Hepatocyte (in vitro differentiated cells): ENCODE measurements at regions not wholly inside any gene's neighbourhood (a gene's known extent, or its start where the extent isn't known, plus 50 kb on each side); places are given as distances from the start of the nearest gene placed in this dataset.

Experiments
- DNase-seq: peaks from one replicate; pipeline ENCODE4 v3.0.0-alpha.2; 2016; ENCODE audit warnings: low spot score
- H2AFZ ChIP-seq: fragments of 200-600 bp; sonication (generic); 2 replicates; pipeline ENCODE4 v1.6.0; 2016; ENCODE audit warnings: antibody characterized with exemption, mild to moderate bottlenecking
- H3K27ac ChIP-seq: fragments of 200-600 bp; sonication (generic); 2 replicates; pipeline ENCODE4 v1.5.1; 2016; ENCODE audit warnings: mild to moderate bottlenecking
- H3K27me3 ChIP-seq: fragments of 200-600 bp; sonication (generic); 2 replicates; pipeline ENCODE4 v1.6.1; 2016
- H3K36me3 ChIP-seq: fragments of 200-600 bp; sonication (generic); replicated peaks from 2 replicates; pipeline ENCODE4 v1.5.1; 2016; ENCODE audit warnings: low read depth; ENCODE audit not compliant: insufficient read depth
- H3K4me1 ChIP-seq: fragments of 200-600 bp; sonication (generic); 2 replicates; pipeline ENCODE4 v1.5.1; 2016; ENCODE audit warnings: mild to moderate bottlenecking, moderate library complexity; ENCODE audit not compliant: insufficient read depth
- H3K4me2 ChIP-seq: fragments of 200-600 bp; sonication (generic); 2 replicates; pipeline ENCODE4 v1.6.0; 2016
- H3K4me3 ChIP-seq: fragments of 200-600 bp; sonication (generic); 2 replicates; pipeline ENCODE4 v1.5.1; 2016; ENCODE audit warnings: mild to moderate bottlenecking
- H3K79me2 ChIP-seq: fragments of 200-600 bp; sonication (generic); 2 replicates; pipeline ENCODE4 v1.6.0; 2017; ENCODE audit warnings: mild to moderate bottlenecking
- H3K9me2 ChIP-seq: fragments of 200-600 bp; sonication (generic); replicated peaks from 2 replicates; pipeline ENCODE4 v1.6.0; 2017; ENCODE audit warnings: mild to moderate bottlenecking; ENCODE audit not compliant: insufficient read depth
- H3K9me3 ChIP-seq: fragments of 200-600 bp; sonication (generic); 2 replicates; pipeline ENCODE4 v1.5.1; 2016; ENCODE audit warnings: low read depth, mild to moderate bottlenecking
- H4K20me1 ChIP-seq: fragments of 200-600 bp; sonication (generic); 2 replicates; pipeline ENCODE4 v1.6.0; 2016; ENCODE audit warnings: mild to moderate bottlenecking; ENCODE audit not compliant: insufficient read depth, poor library complexity, severe bottlenecking
- EZH2 ChIP-seq: fragments of 200-600 bp; sonication (generic); IDR thresholded peaks from 2 replicates; pipeline ENCODE4 v1.6.1; 2016; ENCODE audit warnings: antibody characterized with exemption, mild to moderate bottlenecking, borderline replicate concordance
- EZH2phosphoT487 ChIP-seq: fragments of 200-600 bp; sonication (generic); IDR thresholded peaks from one replicate; pipeline ENCODE4 v1.6.1; 2018; ENCODE audit warnings: antibody characterized with exemption, mild to moderate bottlenecking, low read depth, moderate library complexity; ENCODE audit not compliant: unreplicated experiment, severe bottlenecking
- WGBS: methylation state at CpG from one replicate; pipeline ENCODE4 v1.1.6; 2016; ENCODE audit warnings: low lambda C conversion rate; ENCODE audit errors: missing lambda C conversion rate; 5-methylcytosine and 5-hydroxymethylcytosine counted together
- TF ChIP-seq, protein P1 (sequence below): fragments of 200-600 bp; sonication (generic); IDR thresholded peaks from 2 replicates; pipeline ENCODE4 v1.5.1; 2016; ENCODE audit warnings: antibody characterized with exemption, mild to moderate bottlenecking; ENCODE audit not compliant: poor library complexity

DNA sequence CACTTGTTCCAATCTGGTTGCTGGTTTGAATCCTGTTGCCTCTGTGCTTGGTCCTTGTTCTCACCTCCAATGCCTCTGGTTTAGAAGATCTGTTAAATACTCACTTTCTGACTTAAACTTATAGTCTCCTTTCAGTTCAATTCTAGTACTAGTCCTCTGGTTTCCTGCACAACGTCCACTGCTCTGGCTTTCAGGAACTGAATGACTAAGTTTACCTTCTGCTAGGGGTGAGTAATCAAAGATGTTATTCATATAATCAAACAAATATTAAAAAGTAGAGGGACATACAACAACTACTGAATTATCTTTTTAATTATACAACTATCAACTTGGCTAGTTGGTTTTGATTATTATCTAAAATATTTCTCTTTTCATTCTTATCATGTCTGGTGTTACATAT is 496.4 kb upstream of the TOM1L1 start:
- Histone ChIP-seq H3K4me1 (no peaks in the 10 kb centered on the region), H3K79me2 (no peaks in the 10 kb centered on the region), H3K9me2 (no peaks in the 10 kb centered on the region), H3K27ac (no peak overlapping the region), H3K36me3 (no peaks in the 10 kb centered on the region), H3K4me3 (no peak overlapping the region), H2AFZ (no peak overlapping the region), H3K9me3 (no peaks in the 10 kb centered on the region), H3K4me2 (no peak overlapping the region), H4K20me1 (no peaks in the 10 kb centered on the region), H3K27me3 (no peaks in the 10 kb centered on the region)
- no peak for DNase-seq
- 71% methylated on average over 1 of the region's 1 CpG for WGBS
- TF ChIP-seq EZH2phosphoT487 (no peak), EZH2 (no peak)
- TF ChIP-seq, protein P1, sequence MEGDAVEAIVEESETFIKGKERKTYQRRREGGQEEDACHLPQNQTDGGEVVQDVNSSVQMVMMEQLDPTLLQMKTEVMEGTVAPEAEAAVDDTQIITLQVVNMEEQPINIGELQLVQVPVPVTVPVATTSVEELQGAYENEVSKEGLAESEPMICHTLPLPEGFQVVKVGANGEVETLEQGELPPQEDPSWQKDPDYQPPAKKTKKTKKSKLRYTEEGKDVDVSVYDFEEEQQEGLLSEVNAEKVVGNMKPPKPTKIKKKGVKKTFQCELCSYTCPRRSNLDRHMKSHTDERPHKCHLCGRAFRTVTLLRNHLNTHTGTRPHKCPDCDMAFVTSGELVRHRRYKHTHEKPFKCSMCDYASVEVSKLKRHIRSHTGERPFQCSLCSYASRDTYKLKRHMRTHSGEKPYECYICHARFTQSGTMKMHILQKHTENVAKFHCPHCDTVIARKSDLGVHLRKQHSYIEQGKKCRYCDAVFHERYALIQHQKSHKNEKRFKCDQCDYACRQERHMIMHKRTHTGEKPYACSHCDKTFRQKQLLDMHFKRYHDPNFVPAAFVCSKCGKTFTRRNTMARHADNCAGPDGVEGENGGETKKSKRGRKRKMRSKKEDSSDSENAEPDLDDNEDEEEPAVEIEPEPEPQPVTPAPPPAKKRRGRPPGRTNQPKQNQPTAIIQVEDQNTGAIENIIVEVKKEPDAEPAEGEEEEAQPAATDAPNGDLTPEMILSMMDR, result no peak

DNA sequence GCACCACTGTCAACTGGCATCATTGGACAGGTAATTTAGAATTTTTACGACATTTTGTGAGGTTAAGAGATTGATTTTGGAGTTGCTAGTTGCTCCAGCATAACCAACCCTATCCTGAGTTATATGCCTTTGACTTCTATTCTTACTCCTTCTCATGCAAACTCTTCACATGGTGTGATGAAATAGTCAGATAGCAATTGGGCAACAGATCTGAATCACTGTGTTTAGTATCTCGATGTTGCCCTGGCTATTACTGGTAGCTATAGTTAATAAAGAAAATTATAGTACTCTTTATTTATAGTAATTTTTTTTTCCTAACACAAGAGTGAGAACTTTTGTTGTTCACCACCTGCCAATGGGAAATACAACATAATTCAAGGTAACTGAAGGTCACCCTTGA is 494.8 kb upstream of the TOM1L1 start:
- no peaks in the 10 kb centered on the region for H3K79me2 ChIP-seq
- H3K36me3 ChIP-seq, result no peaks in the 10 kb centered on the region
- H3K4me3 ChIP-seq, result no peak overlapping the region
- H3K4me2 ChIP-seq, result no peak overlapping the region
- no peak for DNase-seq
- no peaks in the 10 kb centered on the region for H3K9me2 ChIP-seq
- no peaks in the 10 kb centered on the region for H3K9me3 ChIP-seq
- H3K4me1 ChIP-seq, result no peaks in the 10 kb centered on the region
- H3K27ac ChIP-seq, result no peak overlapping the region
- WGBS, result 88% methylated on average over 2 of the region's 2 CpGs
- H3K27me3 ChIP-seq, result no peaks in the 10 kb centered on the region
- H2AFZ ChIP-seq, result no peak overlapping the region
- H4K20me1 ChIP-seq, result no peaks in the 10 kb centered on the region
- TF ChIP-seq, protein P1, result no peak
- TF ChIP-seq EZH2phosphoT487, result no peak
- TF ChIP-seq EZH2, result no peak

DNA sequence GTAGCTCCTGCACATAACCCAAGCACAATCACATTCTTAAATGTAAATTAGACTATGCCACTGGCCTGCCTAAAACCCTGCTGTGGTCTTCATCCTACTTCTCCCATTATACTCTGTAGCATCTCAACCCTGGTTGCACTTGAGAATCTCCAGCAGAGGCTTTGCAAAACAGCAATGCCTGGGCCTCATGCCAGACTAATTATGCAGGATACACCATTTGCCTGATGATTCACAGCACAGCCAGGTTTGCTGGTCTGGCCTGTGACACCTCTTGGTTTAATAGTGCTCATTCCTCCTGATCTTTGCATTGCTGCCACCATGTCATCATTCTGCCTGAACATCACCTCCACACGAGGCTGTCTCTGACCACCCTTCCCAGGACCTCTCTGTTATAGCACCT is 491.9 kb upstream of the TOM1L1 start:
- Histone ChIP-seq H3K4me2 (no peak overlapping the region), H3K36me3 (no peaks in the 10 kb centered on the region), H3K9me2 (no peaks in the 10 kb centered on the region), H3K27ac (no peak overlapping the region), H4K20me1 (no peaks in the 10 kb centered on the region), H3K4me1 (no peaks in the 10 kb centered on the region), H3K9me3 (no peaks in the 10 kb centered on the region), H3K27me3 (no peaks in the 10 kb centered on the region), H3K4me3 (no peak overlapping the region), H2AFZ (no peak overlapping the region), H3K79me2 (no peaks in the 10 kb centered on the region)
- TF ChIP-seq, protein P1, result no peak
- TF ChIP-seq EZH2 (no peak), EZH2phosphoT487 (no peak)
- DNase-seq, result peak; percentile 12
- 60% methylated on average over 1 of the region's 1 CpG for WGBS

DNA sequence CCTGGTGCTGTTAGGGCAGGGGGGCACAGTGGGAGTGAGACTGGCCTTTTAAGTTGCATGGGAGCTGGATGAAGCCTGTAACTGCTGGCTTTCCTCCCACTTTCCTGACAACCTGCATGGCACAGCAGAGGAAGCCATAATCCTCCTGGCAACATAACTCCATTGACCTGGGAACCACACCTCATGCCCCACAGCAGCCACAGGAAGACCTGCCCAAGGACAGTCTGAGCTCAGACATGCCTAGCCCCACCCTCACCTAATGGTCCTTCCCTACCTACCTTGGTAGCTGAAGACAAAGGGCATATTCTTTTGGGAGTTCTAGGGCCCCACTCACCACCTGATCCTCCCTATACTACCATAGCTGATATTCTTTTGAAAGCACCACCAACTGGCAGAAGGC is 482.2 kb upstream of the TOM1L1 start:
- no peaks in the 10 kb centered on the region for H3K9me2 ChIP-seq
- H3K79me2 ChIP-seq, result no peaks in the 10 kb centered on the region
- DNase-seq, result no peak
- H3K27ac ChIP-seq, result no peak overlapping the region
- no peak overlapping the region for H2AFZ ChIP-seq
- no peak overlapping the region for H3K4me3 ChIP-seq
- no peaks in the 10 kb centered on the region for H3K36me3 ChIP-seq
- no peaks in the 10 kb centered on the region for H3K4me1 ChIP-seq
- no peaks in the 10 kb centered on the region for H3K27me3 ChIP-seq
- no peaks in the 10 kb centered on the region for H3K9me3 ChIP-seq
- TF ChIP-seq, protein P1, result no peak
- TF ChIP-seq EZH2phosphoT487 (no peak), EZH2 (no peak)
- no peak overlapping the region for H3K4me2 ChIP-seq
- no peaks in the 10 kb centered on the region for H4K20me1 ChIP-seq
